Erythroblast (primary cell): ENCODE measurements at regions not wholly inside any gene's neighbourhood (a gene's known extent, or its start where the extent isn't known, plus 50 kb on each side); places are given as distances from the start of the nearest gene placed in this dataset.

Source experiments
- GATA1 ChIP-seq: IDR thresholded peaks from 2 replicates; pipeline ENCODE4 v1.6.1; 2011; ENCODE audit warnings: low read depth, mild to moderate bottlenecking, control low read depth, low read length, moderate library complexity
- POLR2A ChIP-seq: IDR thresholded peaks from 2 replicates; pipeline ENCODE4 v1.6.1; 2011; ENCODE audit warnings: mild to moderate bottlenecking, low read length

DNA sequence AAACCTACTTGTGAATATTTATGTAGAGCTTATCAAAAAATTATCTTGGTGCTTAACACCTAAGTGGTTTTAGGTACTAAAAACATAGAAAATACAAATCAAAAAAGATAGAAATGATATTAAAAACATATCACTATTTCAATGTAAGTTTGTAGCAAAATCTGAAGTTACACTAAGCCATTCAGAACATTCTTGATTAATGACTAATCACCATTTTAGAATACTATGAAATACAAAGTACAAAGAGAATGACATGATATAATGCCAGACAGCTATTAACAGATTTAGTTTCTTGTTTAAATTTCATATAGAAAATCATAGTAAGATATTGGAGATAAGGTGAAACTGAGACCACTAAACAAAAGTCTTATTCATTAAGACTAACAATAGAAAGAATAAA lies 169.7 kb upstream of the AGTR1 start:
- TF ChIP-seq POLR2A (no peak), GATA1 (no peak)
